ENCODE measurements at regions not wholly inside any gene's neighbourhood (a gene's known extent, or its start where the extent isn't known, plus 50 kb on each side); places are given as distances from the start of the nearest gene placed in this dataset.

DNA sequence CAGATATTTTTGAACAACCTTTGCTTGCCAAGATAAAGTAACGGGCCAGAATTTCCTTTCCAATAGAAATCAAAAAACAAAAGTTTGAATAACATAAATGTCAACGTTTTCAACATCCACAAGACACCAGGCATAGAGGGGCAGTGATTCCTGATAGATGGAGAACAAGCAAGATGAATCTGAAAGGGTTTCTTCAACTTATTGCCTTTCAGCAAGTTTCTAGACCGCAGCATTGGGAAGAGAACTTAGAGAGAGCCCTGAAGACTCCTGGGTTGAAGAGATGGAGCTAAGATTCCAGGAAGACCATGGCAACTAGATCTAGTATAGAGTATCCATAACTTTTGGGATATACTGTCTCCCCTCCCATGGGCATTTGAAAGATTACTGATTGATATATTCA is 751.4 kb upstream of the CTNND2 start:
- H3K27me3 ChIP-seq (ENCODE audit: insufficient read depth, poor library complexity, severe bottlenecking) = no peaks in the 10 kb centered on the region
- DNase-seq (ENCODE audit: low read depth in 1 of 2, low spot score in 1 of 2) = no peak
- no peak overlapping the region for H3K4me3 ChIP-seq (replicated peaks; ENCODE audit: insufficient read depth, low read length)
- no peak overlapping the region for H3K27ac ChIP-seq (replicated peaks)
- no peak for TF ChIP-seq GABPA (IDR thresholded peaks at IDR 0.05; ENCODE audit: low read depth)
- TF ChIP-seq REST (IDR thresholded peaks at IDR 0.05; ENCODE audit: insufficient replicate concordance, low read depth) = no peak
- no peak for TF ChIP-seq POLR2AphosphoS5 (IDR thresholded peaks at IDR 0.05; ENCODE audit: low read depth)
- no peak for TF ChIP-seq SPI1 (IDR thresholded peaks at IDR 0.05; ENCODE audit: borderline replicate concordance, low read depth)
- TF ChIP-seq, protein P1, sequence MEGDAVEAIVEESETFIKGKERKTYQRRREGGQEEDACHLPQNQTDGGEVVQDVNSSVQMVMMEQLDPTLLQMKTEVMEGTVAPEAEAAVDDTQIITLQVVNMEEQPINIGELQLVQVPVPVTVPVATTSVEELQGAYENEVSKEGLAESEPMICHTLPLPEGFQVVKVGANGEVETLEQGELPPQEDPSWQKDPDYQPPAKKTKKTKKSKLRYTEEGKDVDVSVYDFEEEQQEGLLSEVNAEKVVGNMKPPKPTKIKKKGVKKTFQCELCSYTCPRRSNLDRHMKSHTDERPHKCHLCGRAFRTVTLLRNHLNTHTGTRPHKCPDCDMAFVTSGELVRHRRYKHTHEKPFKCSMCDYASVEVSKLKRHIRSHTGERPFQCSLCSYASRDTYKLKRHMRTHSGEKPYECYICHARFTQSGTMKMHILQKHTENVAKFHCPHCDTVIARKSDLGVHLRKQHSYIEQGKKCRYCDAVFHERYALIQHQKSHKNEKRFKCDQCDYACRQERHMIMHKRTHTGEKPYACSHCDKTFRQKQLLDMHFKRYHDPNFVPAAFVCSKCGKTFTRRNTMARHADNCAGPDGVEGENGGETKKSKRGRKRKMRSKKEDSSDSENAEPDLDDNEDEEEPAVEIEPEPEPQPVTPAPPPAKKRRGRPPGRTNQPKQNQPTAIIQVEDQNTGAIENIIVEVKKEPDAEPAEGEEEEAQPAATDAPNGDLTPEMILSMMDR (IDR thresholded peaks at IDR 0.05; ENCODE audit: insufficient read depth, low read length) = no peak

DNA sequence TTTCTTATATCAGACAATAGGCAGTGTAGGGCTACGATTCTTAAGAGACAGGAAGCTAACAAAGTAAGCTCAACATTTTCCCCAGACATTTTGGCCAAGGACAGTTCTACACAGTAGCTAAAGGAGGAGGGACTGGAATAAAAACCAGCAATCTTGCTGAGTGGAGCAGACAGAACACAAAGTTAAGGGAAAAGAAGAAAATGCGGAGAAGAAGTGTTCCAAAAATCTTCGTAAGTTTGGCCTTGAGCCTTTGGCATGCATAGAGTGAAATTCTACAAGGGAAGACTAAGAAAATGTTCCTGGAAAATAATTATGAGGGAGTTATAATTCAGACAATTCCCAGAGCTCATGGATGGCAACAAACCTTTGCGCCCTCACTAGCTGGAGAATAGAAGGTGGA is 748.0 kb upstream of the CTNND2 start:
- H3K27ac ChIP-seq (replicated peaks) = no peak overlapping the region
- no peak for DNase-seq (ENCODE audit: low read depth in 1 of 2, low spot score in 1 of 2)
- TF ChIP-seq SPI1 (IDR thresholded peaks at IDR 0.05; ENCODE audit: borderline replicate concordance, low read depth) (no peak), REST (IDR thresholded peaks at IDR 0.05; ENCODE audit: insufficient replicate concordance, low read depth) (no peak), GABPA (IDR thresholded peaks at IDR 0.05; ENCODE audit: low read depth) (no peak), POLR2AphosphoS5 (IDR thresholded peaks at IDR 0.05; ENCODE audit: low read depth) (no peak)
- TF ChIP-seq, protein P1 (IDR thresholded peaks at IDR 0.05; ENCODE audit: insufficient read depth, low read length) = no peak
- no peak overlapping the region for H3K4me3 ChIP-seq (replicated peaks; ENCODE audit: insufficient read depth, low read length)
- no peaks in the 10 kb centered on the region for H3K27me3 ChIP-seq (ENCODE audit: insufficient read depth, poor library complexity, severe bottlenecking)

- Histone ChIP-seq H3K27me3 (ENCODE audit: insufficient read depth, poor library complexity, severe bottlenecking) (no peaks in the 10 kb centered on the region), H3K27ac (replicated peaks) (no peak overlapping the region), H3K4me3 (replicated peaks; ENCODE audit: insufficient read depth, low read length) (no peak overlapping the region)
- TF ChIP-seq, protein P1 (IDR thresholded peaks at IDR 0.05; ENCODE audit: insufficient read depth, low read length) = no peak
- TF ChIP-seq GABPA (IDR thresholded peaks at IDR 0.05; ENCODE audit: low read depth) (no peak), REST (IDR thresholded peaks at IDR 0.05; ENCODE audit: insufficient replicate concordance, low read depth) (no peak), SPI1 (IDR thresholded peaks at IDR 0.05; ENCODE audit: borderline replicate concordance, low read depth) (no peak), POLR2AphosphoS5 (IDR thresholded peaks at IDR 0.05; ENCODE audit: low read depth) (no peak)
- DNase-seq (ENCODE audit: low read depth in 1 of 2, low spot score in 1 of 2) = no peak
Measured at GRCh38 chr5:12648558-12648957, 744.3 kb upstream of the CTNND2 start.
